Karpas-422 (cell line): ENCODE measurements at regions not wholly inside any gene's neighbourhood (a gene's known extent, or its start where the extent isn't known, plus 50 kb on each side); places are given as distances from the start of the nearest gene placed in this dataset.

Experiments used
- DNase-seq: peaks from one replicate; pipeline ENCODE4 v3.0.0-alpha.2; 2015
- H2AFZ ChIP-seq: fragments of 200-600 bp; sonication (generic); 2 replicates; pipeline ENCODE4 v1.6.1; 2014; ENCODE audit warnings: antibody characterized with exemption, low read length, mixed read lengths
- H3K27ac ChIP-seq: fragments of 200-600 bp; sonication (generic); 2 replicates; pipeline ENCODE4 v1.5.1; 2014; ENCODE audit warnings: mild to moderate bottlenecking, low read length, moderate library complexity
- H3K27me3 ChIP-seq: fragments of 200-600 bp; sonication (generic); 2 replicates; pipeline ENCODE4 v1.6.1; 2014; ENCODE audit warnings: low read length, mixed read lengths
- H3K36me3 ChIP-seq: fragments of 200-600 bp; sonication (generic); 2 replicates; pipeline ENCODE4 v1.6.1; 2014; ENCODE audit warnings: low read length, mixed read lengths; ENCODE audit not compliant: insufficient read depth
- H3K4me1 ChIP-seq: fragments of 200-600 bp; sonication (generic); 2 replicates; pipeline ENCODE4 v1.6.1; 2014; ENCODE audit warnings: mild to moderate bottlenecking, low read length, mixed read lengths
- H3K4me2 ChIP-seq: fragments of 200-600 bp; sonication (generic); 2 replicates; pipeline ENCODE4 v1.6.1; 2014; ENCODE audit warnings: low read length, low read depth, mild to moderate bottlenecking; ENCODE audit not compliant: poor library complexity, severe bottlenecking
- H3K4me3 ChIP-seq: fragments of 200-600 bp; sonication (generic); 2 replicates; pipeline ENCODE4 v1.5.1; 2014; ENCODE audit warnings: mild to moderate bottlenecking, antibody characterized with exemption, low read length, mixed read lengths
- H3K79me2 ChIP-seq: fragments of 200-600 bp; sonication (generic); 2 replicates; pipeline ENCODE4 v1.6.1; 2014; ENCODE audit warnings: mild to moderate bottlenecking, low read length, mixed read lengths
- H3K9ac ChIP-seq: fragments of 200-600 bp; sonication (generic); 2 replicates; pipeline ENCODE4 v1.6.0; 2014; ENCODE audit warnings: low read length
- H3K9me2 ChIP-seq: fragments of 200-600 bp; sonication (generic), shearing (Covaris generic); replicated peaks from 2 replicates; pipeline ENCODE4 v1.6.0; 2014; ENCODE audit warnings: mild to moderate bottlenecking, low read length, moderate library complexity; ENCODE audit not compliant: insufficient read depth
- H3K9me3 ChIP-seq: fragments of 300-700, 200-600 bp; sonication (generic); 2 replicates; pipeline ENCODE4 v1.6.1; 2014; ENCODE audit warnings: low read length, mixed read lengths
- H4K20me1 ChIP-seq: fragments of 200-600 bp; sonication (generic); 2 replicates; pipeline ENCODE4 v1.6.1; 2014; ENCODE audit warnings: mild to moderate bottlenecking, antibody characterized with exemption, low read length, low read depth; ENCODE audit not compliant: insufficient read depth

DNA sequence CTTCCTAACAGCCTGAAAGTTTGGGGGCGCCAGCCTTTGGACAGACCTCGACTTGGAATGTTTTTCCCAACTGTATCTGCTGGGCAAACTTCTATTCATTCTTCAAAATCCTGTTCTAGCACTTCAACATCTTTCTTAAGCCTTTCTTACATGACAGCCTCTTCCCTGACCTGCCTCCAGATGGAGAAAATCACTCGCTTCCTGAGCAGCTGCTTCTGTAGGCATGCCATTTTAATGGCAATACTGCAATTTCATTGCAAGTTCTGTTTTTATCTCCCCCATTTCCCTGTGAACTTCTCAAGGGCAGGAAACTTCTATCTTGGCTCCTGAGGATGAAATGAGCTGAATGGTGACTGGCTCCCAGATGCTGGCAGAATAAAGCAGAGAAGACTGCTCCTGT lies 128.8 kb upstream of the ASIC2 start:
- Histone ChIP-seq H3K9ac (no peak overlapping the region), H3K9me2 (no peaks in the 10 kb centered on the region), H3K27ac (no peak overlapping the region), H3K9me3 (no peaks in the 10 kb centered on the region), H3K79me2 (no peaks in the 10 kb centered on the region), H4K20me1 (no peaks in the 10 kb centered on the region), H3K4me1 (no peaks in the 10 kb centered on the region), H3K4me3 (no peak overlapping the region), H3K27me3 (0 out of 2 replicates have a peak, but pooled peaks cover 3% of the 10 kb centered on the region), H2AFZ (no peak overlapping the region), H3K36me3 (no peaks in the 10 kb centered on the region), H3K4me2 (no peak overlapping the region)
- DNase-seq = no peak

DNA sequence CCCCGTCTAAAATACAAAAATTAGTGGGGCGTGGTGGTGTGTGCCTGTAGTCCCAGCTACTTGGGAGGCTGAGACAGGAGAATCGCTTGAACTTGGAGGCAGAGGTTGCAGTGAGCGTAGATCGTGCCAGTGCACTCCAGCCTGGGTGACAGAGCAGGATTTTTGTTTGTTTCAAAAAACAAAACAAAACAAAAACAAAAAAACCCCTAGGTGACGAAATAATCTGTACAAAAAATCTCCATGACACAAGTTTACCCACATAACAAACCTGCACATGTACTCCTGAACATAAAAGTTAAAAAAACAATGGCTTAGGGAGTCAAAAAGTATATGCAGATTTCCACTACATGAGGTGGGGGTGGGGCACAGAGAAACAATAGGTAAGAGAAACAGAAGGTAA lies 140.5 kb upstream of the ASIC2 start:
- Histone ChIP-seq H3K9me2 (no peaks in the 10 kb centered on the region), H3K9me3 (no peaks in the 10 kb centered on the region), H3K9ac (no peak overlapping the region), H3K4me1 (no peaks in the 10 kb centered on the region), H3K79me2 (no peaks in the 10 kb centered on the region), H4K20me1 (no peaks in the 10 kb centered on the region), H3K36me3 (no peaks in the 10 kb centered on the region), H3K27ac (no peak overlapping the region), H3K27me3 (no peaks in the 10 kb centered on the region), H3K4me3 (no peak overlapping the region), H2AFZ (no peak overlapping the region), H3K4me2 (no peak overlapping the region)
- no peak for DNase-seq

DNA sequence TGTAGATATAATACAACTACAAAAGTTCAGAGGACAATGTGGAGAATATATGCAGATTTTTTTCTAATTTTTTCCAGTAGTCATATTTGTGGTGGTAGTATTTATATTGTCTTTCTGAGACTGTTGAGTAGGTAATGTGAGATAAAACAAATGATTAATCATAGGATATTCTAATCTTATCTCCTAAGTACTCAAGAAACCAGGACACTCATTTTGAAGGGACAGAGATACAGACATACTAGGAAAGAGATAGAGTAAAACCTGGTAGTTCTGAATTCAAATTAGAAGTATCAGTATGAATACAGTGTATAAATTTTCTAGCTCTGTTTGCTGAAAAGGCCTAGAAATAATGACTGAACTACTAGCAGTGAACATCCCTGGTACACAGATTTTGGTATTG lies 141.7 kb upstream of the ASIC2 start:
- H3K27me3 ChIP-seq = no peaks in the 10 kb centered on the region
- no peaks in the 10 kb centered on the region for H3K9me3 ChIP-seq
- H3K9me2 ChIP-seq = no peaks in the 10 kb centered on the region
- H3K79me2 ChIP-seq = no peaks in the 10 kb centered on the region
- H3K4me1 ChIP-seq = no peaks in the 10 kb centered on the region
- no peak overlapping the region for H3K4me2 ChIP-seq
- H3K36me3 ChIP-seq = no peaks in the 10 kb centered on the region
- no peak overlapping the region for H2AFZ ChIP-seq
- no peak for DNase-seq
- no peak overlapping the region for H3K27ac ChIP-seq
- H3K4me3 ChIP-seq = no peak overlapping the region
- no peaks in the 10 kb centered on the region for H4K20me1 ChIP-seq
- no peak overlapping the region for H3K9ac ChIP-seq

DNA sequence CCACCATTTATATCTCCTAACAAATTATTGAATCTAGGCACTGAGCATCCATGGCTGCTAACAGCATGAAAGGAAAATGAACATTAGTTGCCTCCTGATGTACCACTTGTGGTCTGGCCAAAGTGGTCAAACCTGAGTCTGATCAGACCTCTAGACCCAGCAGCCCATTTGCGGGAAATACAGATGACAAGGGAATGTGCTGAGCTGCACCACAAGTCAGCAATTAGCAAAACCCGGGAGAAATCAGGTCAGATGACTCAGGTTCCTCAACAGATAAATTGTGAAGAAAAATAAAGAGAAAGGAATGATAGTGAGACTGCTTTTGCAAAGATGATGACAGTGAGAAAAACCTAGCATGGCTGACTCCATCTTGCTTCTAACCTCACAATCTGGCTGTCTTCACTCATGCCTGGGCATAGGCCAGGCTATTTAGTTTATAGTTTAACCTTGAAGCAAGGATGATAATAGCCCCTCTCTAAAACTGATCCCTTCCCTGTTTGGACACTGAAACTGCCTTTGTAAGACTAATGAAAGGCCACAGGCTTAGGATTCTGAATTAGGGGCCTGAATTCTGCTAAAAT lies 142.7 kb upstream of the ASIC2 start:
- DNase-seq = no peak
- Histone ChIP-seq H3K79me2 (no peaks in the 10 kb centered on the region), H2AFZ (no peak overlapping the region), H3K27me3 (no peaks in the 10 kb centered on the region), H3K27ac (no peak overlapping the region), H3K4me2 (no peak overlapping the region), H4K20me1 (no peaks in the 10 kb centered on the region), H3K9me2 (no peaks in the 10 kb centered on the region), H3K4me1 (no peaks in the 10 kb centered on the region), H3K9ac (no peak overlapping the region), H3K36me3 (no peaks in the 10 kb centered on the region), H3K4me3 (no peak overlapping the region), H3K9me3 (no peaks in the 10 kb centered on the region)

DNA sequence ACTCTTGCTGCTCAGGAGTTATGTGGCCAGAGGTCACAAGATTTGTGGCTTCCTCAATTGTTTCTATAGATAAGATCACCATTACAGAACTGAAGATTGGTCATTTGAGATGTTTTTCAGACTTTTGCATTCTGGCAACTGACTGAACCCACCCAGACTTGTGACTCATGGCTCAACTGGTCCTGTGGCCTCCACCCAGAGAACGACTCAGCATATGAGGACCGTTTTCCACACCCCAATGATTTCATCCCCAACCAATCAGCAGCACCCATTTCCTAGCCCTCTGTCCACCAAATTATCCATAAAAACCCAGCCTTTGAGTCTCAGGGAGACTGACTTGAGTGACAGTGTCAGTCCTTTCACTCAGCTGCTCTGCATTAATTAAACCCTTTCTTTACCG lies 143.2 kb upstream of the ASIC2 start:
- H3K27me3 ChIP-seq = no peaks in the 10 kb centered on the region
- no peaks in the 10 kb centered on the region for H3K36me3 ChIP-seq
- H2AFZ ChIP-seq = no peak overlapping the region
- H3K9me3 ChIP-seq = no peaks in the 10 kb centered on the region
- H4K20me1 ChIP-seq = no peaks in the 10 kb centered on the region
- H3K79me2 ChIP-seq = no peaks in the 10 kb centered on the region
- no peak overlapping the region for H3K27ac ChIP-seq
- H3K9ac ChIP-seq = no peak overlapping the region
- H3K9me2 ChIP-seq = no peaks in the 10 kb centered on the region
- no peak for DNase-seq
- H3K4me3 ChIP-seq = no peak overlapping the region
- no peak overlapping the region for H3K4me2 ChIP-seq
- H3K4me1 ChIP-seq = no peaks in the 10 kb centered on the region

DNA sequence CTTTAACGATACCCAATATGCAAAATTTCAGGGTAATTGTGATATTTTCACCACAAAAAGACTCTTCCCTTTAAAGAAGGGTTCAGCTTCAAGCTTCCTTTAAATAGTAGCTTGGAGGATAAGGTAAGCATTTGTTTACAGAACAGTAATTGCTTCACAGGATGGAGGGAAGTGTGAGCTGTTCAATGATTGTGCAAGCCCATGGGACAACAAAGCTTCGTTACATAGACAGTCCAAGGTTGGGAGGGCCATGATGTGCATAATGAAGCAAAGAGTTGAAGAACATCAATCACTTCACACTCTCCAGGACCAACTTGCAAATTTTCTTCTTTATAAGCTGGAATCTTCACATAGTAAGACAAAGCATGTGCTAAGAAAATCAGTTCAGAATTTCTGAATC lies 145.0 kb upstream of the ASIC2 start:
- Histone ChIP-seq H2AFZ (no peak overlapping the region), H3K9me2 (no peaks in the 10 kb centered on the region), H3K4me1 (no peaks in the 10 kb centered on the region), H3K9ac (no peak overlapping the region), H3K79me2 (no peaks in the 10 kb centered on the region), H3K27me3 (no peaks in the 10 kb centered on the region), H4K20me1 (no peaks in the 10 kb centered on the region), H3K4me3 (no peak overlapping the region), H3K9me3 (no peaks in the 10 kb centered on the region), H3K27ac (no peak overlapping the region), H3K4me2 (no peak overlapping the region), H3K36me3 (no peaks in the 10 kb centered on the region)
- DNase-seq = no peak

DNA sequence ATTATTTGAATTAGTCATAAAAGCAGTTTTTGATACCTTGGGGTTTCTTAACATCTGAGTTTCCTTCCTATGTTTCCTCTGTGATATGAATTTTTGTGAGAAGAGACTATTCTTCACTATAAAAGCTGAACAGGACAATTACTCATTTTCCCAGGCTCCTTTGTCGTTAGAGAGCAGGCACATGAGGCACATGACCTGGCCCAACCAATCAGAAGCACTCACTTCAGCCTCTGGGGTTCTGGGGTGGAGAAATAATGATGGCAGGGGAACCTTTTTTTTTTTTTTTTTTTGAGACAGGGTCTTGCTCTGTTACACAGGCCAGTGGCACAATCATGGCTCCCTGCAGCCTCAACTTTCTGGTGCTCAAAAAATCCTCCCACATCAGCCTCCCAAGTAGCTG lies 145.5 kb upstream of the ASIC2 start:
- no peak for DNase-seq
- no peaks in the 10 kb centered on the region for H3K36me3 ChIP-seq
- H3K9me3 ChIP-seq = no peaks in the 10 kb centered on the region
- no peak overlapping the region for H3K27ac ChIP-seq
- H3K9ac ChIP-seq = no peak overlapping the region
- H3K4me3 ChIP-seq = no peak overlapping the region
- no peaks in the 10 kb centered on the region for H3K27me3 ChIP-seq
- no peaks in the 10 kb centered on the region for H4K20me1 ChIP-seq
- H3K4me2 ChIP-seq = no peak overlapping the region
- H3K79me2 ChIP-seq = no peaks in the 10 kb centered on the region
- H3K9me2 ChIP-seq = no peaks in the 10 kb centered on the region
- H3K4me1 ChIP-seq = no peaks in the 10 kb centered on the region
- H2AFZ ChIP-seq = no peak overlapping the region

DNA sequence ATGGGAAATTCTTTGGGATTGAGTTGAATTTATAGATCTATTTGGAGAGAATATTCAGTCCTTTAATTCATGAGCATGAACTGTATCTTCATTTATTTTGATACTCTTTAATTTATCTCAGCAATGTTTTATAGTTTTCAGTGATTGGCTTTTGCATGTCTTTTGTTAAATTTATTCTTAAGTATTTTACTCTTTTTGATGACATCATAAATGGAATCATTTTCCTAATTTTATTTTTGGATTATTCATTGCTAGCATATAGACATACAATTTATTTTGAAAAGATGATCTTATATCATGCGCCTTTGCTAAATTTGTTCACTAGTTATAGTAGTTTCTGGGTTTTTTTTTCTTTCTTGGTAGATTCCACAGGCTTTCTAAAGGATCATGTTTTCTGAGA lies 149.2 kb upstream of the ASIC2 start:
- H4K20me1 ChIP-seq = no peaks in the 10 kb centered on the region
- H3K9me3 ChIP-seq = no peaks in the 10 kb centered on the region
- H3K9ac ChIP-seq = no peak overlapping the region
- no peak overlapping the region for H2AFZ ChIP-seq
- H3K4me3 ChIP-seq = no peak overlapping the region
- H3K36me3 ChIP-seq = no peaks in the 10 kb centered on the region
- H3K4me1 ChIP-seq = no peaks in the 10 kb centered on the region
- no peaks in the 10 kb centered on the region for H3K27me3 ChIP-seq
- H3K79me2 ChIP-seq = no peaks in the 10 kb centered on the region
- H3K4me2 ChIP-seq = no peak overlapping the region
- no peaks in the 10 kb centered on the region for H3K9me2 ChIP-seq
- no peak overlapping the region for H3K27ac ChIP-seq
- DNase-seq = no peak

DNA sequence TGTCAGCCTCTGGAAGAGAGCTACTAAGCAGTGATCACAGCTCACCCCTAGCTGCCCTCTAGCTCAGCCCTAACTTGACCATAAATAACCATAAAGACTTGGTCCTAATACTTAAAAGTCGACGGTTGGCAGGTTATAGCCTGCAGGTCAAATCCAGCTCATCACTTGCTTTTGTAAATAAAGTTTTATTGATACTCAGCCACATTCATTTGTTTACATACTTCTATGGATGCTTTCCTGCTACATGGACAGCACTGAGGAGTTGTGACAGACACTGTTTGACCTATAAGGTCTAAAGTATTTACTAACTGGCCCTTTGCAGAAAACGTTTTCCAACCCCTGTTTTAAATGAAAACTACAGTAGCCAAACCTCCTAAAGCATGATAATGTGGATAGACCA lies 151.6 kb upstream of the ASIC2 start:
- Histone ChIP-seq H3K27ac (no peak overlapping the region), H3K4me2 (no peak overlapping the region), H3K4me3 (no peak overlapping the region), H3K9me2 (no peaks in the 10 kb centered on the region), H3K36me3 (no peaks in the 10 kb centered on the region), H3K4me1 (no peaks in the 10 kb centered on the region), H4K20me1 (no peaks in the 10 kb centered on the region), H2AFZ (no peak overlapping the region), H3K27me3 (no peaks in the 10 kb centered on the region), H3K79me2 (no peaks in the 10 kb centered on the region), H3K9me3 (no peaks in the 10 kb centered on the region), H3K9ac (no peak overlapping the region)
- DNase-seq = no peak
